Erythroblast (primary cell): ENCODE measurements at regions not wholly inside any gene's neighbourhood (a gene's known extent, or its start where the extent isn't known, plus 50 kb on each side); places are given as distances from the start of the nearest gene placed in this dataset.

Source experiments
- GATA1 ChIP-seq: IDR thresholded peaks from 2 replicates; pipeline ENCODE4 v1.6.1; 2011; ENCODE audit warnings: low read depth, mild to moderate bottlenecking, control low read depth, low read length, moderate library complexity
- POLR2A ChIP-seq: IDR thresholded peaks from 2 replicates; pipeline ENCODE4 v1.6.1; 2011; ENCODE audit warnings: mild to moderate bottlenecking, low read length

GRCh38 chr1:157412308-157412707, 140.0 kb downstream of the FCRL5 start:
- no peak for TF ChIP-seq POLR2A
- no peak for TF ChIP-seq GATA1
